ENCODE measurements at regions not wholly inside any gene's neighbourhood (a gene's known extent, or its start where the extent isn't known, plus 50 kb on each side); places are given as distances from the start of the nearest gene placed in this dataset.

DNA sequence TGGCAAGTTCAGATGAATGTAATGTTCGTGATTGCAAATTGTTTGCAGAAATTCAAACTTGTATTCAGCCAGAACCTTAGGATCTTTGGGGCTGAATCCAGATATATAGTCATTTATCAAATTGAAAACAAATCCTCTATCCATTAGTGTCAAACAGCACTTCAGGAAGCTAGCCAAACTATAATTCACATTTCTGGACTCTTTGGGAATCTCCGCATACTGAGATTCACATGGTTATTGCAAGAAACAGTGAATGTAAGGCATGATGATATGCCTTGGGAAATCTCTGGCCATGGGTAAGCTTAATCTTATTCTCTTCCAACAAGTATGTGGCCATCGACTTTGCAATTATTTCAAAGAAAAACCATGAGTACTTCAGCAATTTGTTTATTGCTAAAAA, 98.5 kb downstream of the KLHL28 start:
- Histone ChIP-seq H3K27me3 (replicated peaks; ENCODE audit: insufficient read depth, low read length) (no peaks in the 10 kb centered on the region), H3F3A (ENCODE audit: insufficient read depth, low read length) (no peaks in the 10 kb centered on the region), H3K4me2 (ENCODE audit: low read depth, low read length) (no peak overlapping the region), H3K9ac (ENCODE audit: low read length) (no peak overlapping the region), H3K79me2 (ENCODE audit: low read length) (no peaks in the 10 kb centered on the region), H3K36me3 (replicated peaks; ENCODE audit: insufficient read depth, low read length) (no peaks in the 10 kb centered on the region), H3K9me3 (replicated peaks; ENCODE audit: insufficient read depth, low read length) (no peaks in the 10 kb centered on the region), H2AFZ (ENCODE audit: low read length) (no peak overlapping the region), H3K27ac (ENCODE audit: low read length) (no peak overlapping the region), H3K9me2 (replicated peaks; ENCODE audit: insufficient read depth, low read length) (no peaks in the 10 kb centered on the region), H3K4me3 (ENCODE audit: low read length) (no peak overlapping the region), H3K4me1 (ENCODE audit: low read length) (no peaks in the 10 kb centered on the region), H4K20me1 (ENCODE audit: insufficient read depth, low read length) (no peaks in the 10 kb centered on the region)
- TF ChIP-seq EZH2phosphoT487 (IDR thresholded peaks at IDR 0.05; ENCODE audit: low read length), result no peak
- TF ChIP-seq EZH2 (optimal IDR thresholded peaks at IDR 0.05; ENCODE audit: low read depth, low read length), result no peak
- TF ChIP-seq, protein P1, sequence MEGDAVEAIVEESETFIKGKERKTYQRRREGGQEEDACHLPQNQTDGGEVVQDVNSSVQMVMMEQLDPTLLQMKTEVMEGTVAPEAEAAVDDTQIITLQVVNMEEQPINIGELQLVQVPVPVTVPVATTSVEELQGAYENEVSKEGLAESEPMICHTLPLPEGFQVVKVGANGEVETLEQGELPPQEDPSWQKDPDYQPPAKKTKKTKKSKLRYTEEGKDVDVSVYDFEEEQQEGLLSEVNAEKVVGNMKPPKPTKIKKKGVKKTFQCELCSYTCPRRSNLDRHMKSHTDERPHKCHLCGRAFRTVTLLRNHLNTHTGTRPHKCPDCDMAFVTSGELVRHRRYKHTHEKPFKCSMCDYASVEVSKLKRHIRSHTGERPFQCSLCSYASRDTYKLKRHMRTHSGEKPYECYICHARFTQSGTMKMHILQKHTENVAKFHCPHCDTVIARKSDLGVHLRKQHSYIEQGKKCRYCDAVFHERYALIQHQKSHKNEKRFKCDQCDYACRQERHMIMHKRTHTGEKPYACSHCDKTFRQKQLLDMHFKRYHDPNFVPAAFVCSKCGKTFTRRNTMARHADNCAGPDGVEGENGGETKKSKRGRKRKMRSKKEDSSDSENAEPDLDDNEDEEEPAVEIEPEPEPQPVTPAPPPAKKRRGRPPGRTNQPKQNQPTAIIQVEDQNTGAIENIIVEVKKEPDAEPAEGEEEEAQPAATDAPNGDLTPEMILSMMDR (IDR thresholded peaks at IDR 0.05; ENCODE audit: low read length), result no peak
- DNase-seq, result no peak

DNA sequence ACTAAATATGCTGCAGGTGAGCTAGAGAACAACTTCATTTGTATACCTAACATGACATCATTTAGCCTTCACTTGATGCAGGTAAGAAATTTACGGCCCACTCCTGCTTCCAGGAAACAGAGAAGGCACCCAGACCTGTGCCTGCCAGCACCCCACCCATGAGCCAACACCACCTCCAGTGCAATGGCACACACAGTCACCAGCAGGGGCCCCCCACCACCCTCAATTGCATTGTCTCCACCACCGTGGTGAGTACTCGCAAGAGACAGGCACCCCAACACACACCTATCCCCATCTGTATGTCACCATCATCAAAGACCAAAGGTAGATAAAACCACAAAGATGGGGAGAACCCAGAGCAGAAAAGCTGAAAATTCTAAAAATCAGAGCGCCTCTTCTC, 107.6 kb downstream of the KLHL28 start:
- H3K4me3 ChIP-seq (ENCODE audit: low read length), result no peak overlapping the region
- H3K4me2 ChIP-seq (ENCODE audit: low read depth, low read length), result no peak overlapping the region
- H4K20me1 ChIP-seq (ENCODE audit: insufficient read depth, low read length), result no peaks in the 10 kb centered on the region
- no peaks in the 10 kb centered on the region for H3K4me1 ChIP-seq (ENCODE audit: low read length)
- H3K9me2 ChIP-seq (replicated peaks; ENCODE audit: insufficient read depth, low read length), result no peaks in the 10 kb centered on the region
- DNase-seq, result no peak
- H3K27me3 ChIP-seq (replicated peaks; ENCODE audit: insufficient read depth, low read length), result no peaks in the 10 kb centered on the region
- no peak overlapping the region for H2AFZ ChIP-seq (ENCODE audit: low read length)
- H3K36me3 ChIP-seq (replicated peaks; ENCODE audit: insufficient read depth, low read length), result no peaks in the 10 kb centered on the region
- TF ChIP-seq, protein P1 (IDR thresholded peaks at IDR 0.05; ENCODE audit: low read length), result no peak
- TF ChIP-seq EZH2 (optimal IDR thresholded peaks at IDR 0.05; ENCODE audit: low read depth, low read length), result no peak
- TF ChIP-seq EZH2phosphoT487 (IDR thresholded peaks at IDR 0.05; ENCODE audit: low read length), result no peak
- H3K9ac ChIP-seq (ENCODE audit: low read length), result no peak overlapping the region
- H3K27ac ChIP-seq (ENCODE audit: low read length), result no peak overlapping the region
- H3K79me2 ChIP-seq (ENCODE audit: low read length), result no peaks in the 10 kb centered on the region
- H3K9me3 ChIP-seq (replicated peaks; ENCODE audit: insufficient read depth, low read length), result no peaks in the 10 kb centered on the region
- H3F3A ChIP-seq (ENCODE audit: insufficient read depth, low read length), result no peaks in the 10 kb centered on the region

DNA sequence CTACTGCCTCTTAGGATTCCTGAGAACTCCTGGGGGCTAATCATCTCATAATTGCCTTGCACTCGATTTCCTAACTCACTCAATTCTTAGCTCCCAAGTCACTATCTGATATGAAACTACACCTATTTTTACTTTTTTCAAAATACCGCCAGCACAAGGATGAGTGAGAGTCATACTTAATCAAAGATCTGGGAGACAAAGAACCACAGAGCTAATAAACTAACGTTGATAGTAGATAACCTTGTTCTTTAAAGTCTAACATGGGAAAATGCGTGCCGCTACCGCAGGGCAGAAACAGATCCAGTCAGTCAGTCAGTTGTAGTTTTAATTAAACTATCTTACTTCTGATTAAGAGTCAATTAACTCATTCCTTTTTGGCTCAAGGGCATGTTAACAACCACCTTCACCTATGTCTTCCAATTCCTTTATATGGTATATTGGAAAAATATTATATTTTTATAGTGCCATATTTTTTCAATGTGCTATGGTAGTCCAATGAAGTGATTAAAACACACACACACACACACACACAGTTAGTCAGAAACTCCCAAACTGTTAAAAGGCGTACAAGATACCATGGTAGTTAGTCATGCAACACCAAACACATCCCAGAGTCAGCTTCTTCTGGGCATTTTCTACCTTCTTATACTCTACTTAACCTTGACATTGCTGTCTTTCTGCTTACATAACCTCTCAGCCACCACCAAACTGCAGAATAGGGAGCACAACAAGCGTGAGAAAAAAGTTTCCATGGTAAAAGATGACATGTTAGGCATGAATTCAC, 114.0 kb downstream of the KLHL28 start:
- H2AFZ ChIP-seq (ENCODE audit: low read length), result no peak overlapping the region
- H3K4me3 ChIP-seq (ENCODE audit: low read length), result no peak overlapping the region
- H3K9me2 ChIP-seq (replicated peaks; ENCODE audit: insufficient read depth, low read length), result no peaks in the 10 kb centered on the region
- H3K79me2 ChIP-seq (ENCODE audit: low read length), result no peaks in the 10 kb centered on the region
- TF ChIP-seq, protein P1 (IDR thresholded peaks at IDR 0.05; ENCODE audit: low read length), result no peak
- no peak for TF ChIP-seq EZH2phosphoT487 (IDR thresholded peaks at IDR 0.05; ENCODE audit: low read length)
- TF ChIP-seq EZH2 (optimal IDR thresholded peaks at IDR 0.05; ENCODE audit: low read depth, low read length), result no peak
- H3K4me1 ChIP-seq (ENCODE audit: low read length), result no peaks in the 10 kb centered on the region
- H3K27me3 ChIP-seq (replicated peaks; ENCODE audit: insufficient read depth, low read length), result no peaks in the 10 kb centered on the region
- no peak overlapping the region for H3K4me2 ChIP-seq (ENCODE audit: low read depth, low read length)
- H3K27ac ChIP-seq (ENCODE audit: low read length), result no peak overlapping the region
- no peaks in the 10 kb centered on the region for H3F3A ChIP-seq (ENCODE audit: insufficient read depth, low read length)
- no peak overlapping the region for H3K9ac ChIP-seq (ENCODE audit: low read length)
- no peaks in the 10 kb centered on the region for H3K9me3 ChIP-seq (replicated peaks; ENCODE audit: insufficient read depth, low read length)
- no peaks in the 10 kb centered on the region for H4K20me1 ChIP-seq (ENCODE audit: insufficient read depth, low read length)
- DNase-seq, result no peak
- no peaks in the 10 kb centered on the region for H3K36me3 ChIP-seq (replicated peaks; ENCODE audit: insufficient read depth, low read length)

Measured in MM.1S (cell line).